ENCODE measurements at regions not wholly inside any gene's neighbourhood (a gene's known extent, or its start where the extent isn't known, plus 50 kb on each side); places are given as distances from the start of the nearest gene placed in this dataset.

DNA sequence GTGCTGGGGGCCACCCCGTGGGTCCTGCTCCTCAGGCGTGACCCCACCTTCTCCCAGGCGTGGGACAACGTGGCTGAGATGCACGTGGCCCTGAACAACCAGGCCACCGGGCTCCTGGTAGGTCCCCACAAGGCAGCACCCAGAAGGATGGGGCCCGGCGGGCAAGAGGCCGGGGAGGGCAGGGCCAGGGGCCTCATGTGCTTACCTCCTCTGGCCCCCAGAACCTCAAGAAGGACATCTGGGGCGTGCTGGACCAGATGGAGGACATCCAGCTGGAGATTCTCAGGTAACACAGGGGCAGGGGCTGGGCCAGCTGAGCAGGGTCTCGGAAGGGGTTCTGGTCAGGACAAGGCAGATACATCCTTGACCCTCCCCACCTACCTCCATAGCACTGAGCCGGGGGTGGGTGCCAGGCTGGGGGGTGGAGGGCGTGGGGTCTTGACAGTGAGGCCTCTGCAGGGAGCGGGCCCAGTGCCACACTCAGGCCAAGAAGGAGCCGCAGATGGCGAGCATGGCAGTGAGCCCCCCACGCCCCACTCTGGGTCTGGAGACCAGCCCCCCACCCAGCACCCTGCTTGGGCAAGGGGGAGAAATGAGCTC, 186.3 kb downstream of the IGLL1 start:
- ChIA-PET CTCF (ENCODE audit: partially characterized antibody) (interaction anchor here (1.4 kb wide), 1 partner anchor 8 kb away, joined by 3 read pairs; no protein-coding TSS in a partner anchor), POLR2A (ENCODE audit: partially characterized antibody) (no interaction called here)
- TF ChIP-seq SP1 (IDR thresholded peaks at IDR 0.05; ENCODE audit: low read depth, low read length): no peak
- TF ChIP-seq EZH2 (IDR thresholded peaks at IDR 0.05; ENCODE audit: low read depth, low read length, severe bottlenecking): no peak
- TF ChIP-seq SP4 (IDR thresholded peaks at IDR 0.05; ENCODE audit: low read length): no peak
- TF ChIP-seq MAFK (IDR thresholded peaks at IDR 0.05; ENCODE audit: low read depth, low read length): no peak
- no peak for TF ChIP-seq SUZ12 (IDR thresholded peaks at IDR 0.05; ENCODE audit: low read length)
- TF ChIP-seq, protein P1, sequence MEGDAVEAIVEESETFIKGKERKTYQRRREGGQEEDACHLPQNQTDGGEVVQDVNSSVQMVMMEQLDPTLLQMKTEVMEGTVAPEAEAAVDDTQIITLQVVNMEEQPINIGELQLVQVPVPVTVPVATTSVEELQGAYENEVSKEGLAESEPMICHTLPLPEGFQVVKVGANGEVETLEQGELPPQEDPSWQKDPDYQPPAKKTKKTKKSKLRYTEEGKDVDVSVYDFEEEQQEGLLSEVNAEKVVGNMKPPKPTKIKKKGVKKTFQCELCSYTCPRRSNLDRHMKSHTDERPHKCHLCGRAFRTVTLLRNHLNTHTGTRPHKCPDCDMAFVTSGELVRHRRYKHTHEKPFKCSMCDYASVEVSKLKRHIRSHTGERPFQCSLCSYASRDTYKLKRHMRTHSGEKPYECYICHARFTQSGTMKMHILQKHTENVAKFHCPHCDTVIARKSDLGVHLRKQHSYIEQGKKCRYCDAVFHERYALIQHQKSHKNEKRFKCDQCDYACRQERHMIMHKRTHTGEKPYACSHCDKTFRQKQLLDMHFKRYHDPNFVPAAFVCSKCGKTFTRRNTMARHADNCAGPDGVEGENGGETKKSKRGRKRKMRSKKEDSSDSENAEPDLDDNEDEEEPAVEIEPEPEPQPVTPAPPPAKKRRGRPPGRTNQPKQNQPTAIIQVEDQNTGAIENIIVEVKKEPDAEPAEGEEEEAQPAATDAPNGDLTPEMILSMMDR (IDR thresholded peaks at IDR 0.05; ENCODE audit: control extremely low read depth in 1 of 3, insufficient read depth in 1 of 3, low read depth in 1 of 3, low read length in 3 of 3): no peak
- no peak for TF ChIP-seq POLR2AphosphoS5 (IDR thresholded peaks at IDR 0.05; ENCODE audit: low read depth, low read length)
- TF ChIP-seq, protein P2, sequence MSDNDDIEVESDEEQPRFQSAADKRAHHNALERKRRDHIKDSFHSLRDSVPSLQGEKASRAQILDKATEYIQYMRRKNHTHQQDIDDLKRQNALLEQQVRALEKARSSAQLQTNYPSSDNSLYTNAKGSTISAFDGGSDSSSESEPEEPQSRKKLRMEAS (IDR thresholded peaks at IDR 0.05): no peak
- no peak for TF ChIP-seq CTBP2 (IDR thresholded peaks at IDR 0.05; ENCODE audit: borderline replicate concordance, insufficient read depth, insufficient read length, low read length)
- no peak for TF ChIP-seq SRF (IDR thresholded peaks at IDR 0.05; ENCODE audit: low read depth, low read length)
- TF ChIP-seq FOSL1 (IDR thresholded peaks at IDR 0.05; ENCODE audit: insufficient read depth, low read depth, low read length): no peak

More for the DNA sequence above, 186.3 kb downstream of the IGLL1 start:
- Histone ChIP-seq H3K14ac (ENCODE audit: insufficient read length) (no peak overlapping the region), H4K20me1 (replicated peaks in 1 of 2; ENCODE audit: control insufficient read depth in 1 of 2, insufficient read depth in 2 of 2, low read length in 2 of 2) (no peaks in the 10 kb centered on the region), H3K4me2 (ENCODE audit: insufficient read depth in 1 of 2, low read depth in 2 of 2, low read length in 2 of 2) (no peak overlapping the region), H3K4me3 (ENCODE audit: extremely low read depth in 1 of 4, insufficient read depth in 2 of 4, low read depth in 3 of 4, low read length in 4 of 4) (no peak overlapping the region), H3K27me3 (replicated peaks in 1 of 4; ENCODE audit: control insufficient read depth in 3 of 4, extremely low read depth in 1 of 4, insufficient read depth in 3 of 4, low read length in 3 of 4) (no peaks in the 10 kb centered on the region), H3K9ac (replicated peaks in 1 of 4; ENCODE audit: extremely low read depth in 1 of 4, low read depth in 3 of 4, low read length in 3 of 4) (no peak overlapping the region), H4K91ac (replicated peaks; ENCODE audit: insufficient read length, low read length) (no peak overlapping the region), H3K4ac (replicated peaks; ENCODE audit: insufficient read length, low read depth, low read length) (no peak overlapping the region), H3K27ac (ENCODE audit: low read depth, low read length) (no peak overlapping the region), H2BK5ac (ENCODE audit: low read depth, low read length) (no peak overlapping the region), H3K79me1 (ENCODE audit: low read depth, low read length) (no peaks in the 10 kb centered on the region), H2AK5ac (ENCODE audit: low read depth, low read length) (no peak overlapping the region), H4K5ac (ENCODE audit: insufficient read length, low read depth, low read length) (no peak overlapping the region), H3K9me3 (ENCODE audit: insufficient read depth in 2 of 2, low read depth in 1 of 2, low read length in 1 of 2) (no peaks in the 10 kb centered on the region), H3K79me2 (ENCODE audit: control insufficient read depth in 1 of 2, insufficient read depth in 2 of 2, low read length in 2 of 2) (no peaks in the 10 kb centered on the region), H3K56ac (replicated peaks; ENCODE audit: insufficient read length, low read depth, low read length) (no peak overlapping the region), H3K4me1 (replicated peaks in 1 of 4; ENCODE audit: control insufficient read depth in 3 of 4, insufficient read depth in 4 of 4, low read length in 3 of 4) (peaks cover 0 to 4% (median 0%) of the 10 kb centered on the region in 4 experiments; a peak in 1 of 7 replicates), H2BK20ac (ENCODE audit: low read length) (no peak overlapping the region), H2AFZ (ENCODE audit: low read length) (no peak overlapping the region), H3K23me2 (ENCODE audit: low read depth, low read length) (no peaks in the 10 kb centered on the region), H4K8ac (ENCODE audit: extremely low read depth, insufficient read depth, low read length) (no peak overlapping the region), H3K18ac (ENCODE audit: extremely low read depth, low read length) (no peak overlapping the region), H3K23ac (ENCODE audit: insufficient read length) (no peak overlapping the region), H2BK120ac (replicated peaks; ENCODE audit: low read depth, low read length) (no peak overlapping the region), H2BK12ac (ENCODE audit: low read depth, low read length) (no peak overlapping the region), H2BK15ac (ENCODE audit: low read length) (no peak overlapping the region), H3K36me3 (ENCODE audit: control insufficient read depth in 2 of 4, insufficient read depth in 4 of 4, low read length in 3 of 4) (no peaks in the 10 kb centered on the region)
- 82% methylated on average over 12 of the region's 17 CpGs; no CpG with 5 or more reads in 1 of the 2 experiments for WGBS, 2 experiments (ENCODE audit: extremely low coverage in 1 of 2, insufficient coverage in 1 of 2, insufficient read length in 1 of 2, insufficient replicate concordance in 2 of 2, low coverage in 1 of 2, low lambda C conversion rate in 2 of 2, missing lambda C conversion rate in 1 of 2)
- DNase-seq (ENCODE audit: low read depth in 1 of 2, low spot score in 2 of 2) (no peak), FAIRE-seq (no peak)

Measured in H1 (cell line).